GM18498 (cell line): ENCODE measurements at regions not wholly inside any gene's neighbourhood (a gene's known extent, or its start where the extent isn't known, plus 50 kb on each side); places are given as distances from the start of the nearest gene placed in this dataset.

ENCODE experiments used
- ATAC-seq: cut with Tn5 transposase; IDR thresholded peaks from one replicate; pipeline ENCODE4 v1.9.1; 2021; ENCODE audit warnings: mild to moderate bottlenecking, moderate library complexity; ENCODE audit not compliant: unreplicated experiment

DNA sequence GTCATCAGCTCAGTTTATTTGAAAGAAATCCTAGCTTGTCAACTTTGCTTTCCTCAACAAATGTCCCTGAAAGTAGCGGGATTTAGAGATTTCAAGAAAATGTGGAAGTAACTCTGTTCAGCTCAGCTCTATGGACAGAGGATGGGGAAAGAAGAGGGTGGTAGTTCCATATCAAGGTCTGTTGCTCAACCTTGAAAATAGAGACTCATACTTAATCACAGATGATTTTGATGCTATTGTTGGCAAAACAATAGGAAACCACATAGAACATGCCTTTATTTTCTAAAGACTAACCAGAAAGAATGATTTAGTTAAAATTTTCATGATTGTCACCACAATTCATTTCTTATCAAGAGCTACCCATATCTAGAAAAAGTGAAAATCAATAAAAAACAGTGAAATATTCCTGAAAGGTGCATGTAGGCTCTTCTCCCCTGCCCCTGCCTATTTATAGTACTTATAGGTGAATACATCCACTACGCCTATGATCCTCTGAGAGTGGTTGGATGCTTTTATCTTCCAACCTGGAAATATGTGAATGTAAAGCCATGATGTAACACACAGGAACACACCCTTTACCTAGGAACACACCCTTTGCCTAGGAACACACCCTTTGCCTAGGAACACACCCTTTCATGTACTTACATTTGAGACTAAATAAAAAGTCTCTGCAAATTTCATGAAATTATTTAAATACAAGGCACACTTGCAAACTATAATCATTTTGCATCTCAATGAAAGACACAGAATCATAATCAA lies 65.8 kb downstream of the ETAA1 start:
- ATAC-seq, result no peak

GRCh38 chr2:67463810-67464209 lies 66.7 kb downstream of the ETAA1 start:
- no peak for ATAC-seq

DNA sequence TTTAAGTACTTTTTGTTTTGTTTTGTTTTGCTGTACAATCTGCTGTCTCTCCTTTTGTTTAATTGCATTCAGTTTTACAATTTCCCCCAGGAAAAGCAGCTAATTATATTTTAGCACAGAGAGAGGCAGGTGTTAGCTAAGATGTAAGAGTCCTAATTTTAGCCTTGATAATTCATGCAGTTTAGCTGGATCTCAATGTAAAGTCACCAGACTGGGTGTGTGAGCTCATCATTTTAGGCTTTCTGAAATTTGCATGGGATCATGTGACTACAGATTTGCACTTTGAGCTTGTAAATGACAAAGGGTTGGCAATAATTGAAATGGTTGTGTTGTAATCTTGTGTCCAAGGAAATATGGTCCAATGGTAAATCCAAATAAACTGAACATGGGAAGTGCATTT lies 68.5 kb downstream of the ETAA1 start:
- ATAC-seq, result no peak

- ATAC-seq, result no peak
Observed at GRCh38 chr2:67466734-67467133, 69.6 kb downstream of the ETAA1 start.

GRCh38 chr2:67471681-67472080 lies 74.5 kb downstream of the ETAA1 start:
- ATAC-seq, result no peak

DNA sequence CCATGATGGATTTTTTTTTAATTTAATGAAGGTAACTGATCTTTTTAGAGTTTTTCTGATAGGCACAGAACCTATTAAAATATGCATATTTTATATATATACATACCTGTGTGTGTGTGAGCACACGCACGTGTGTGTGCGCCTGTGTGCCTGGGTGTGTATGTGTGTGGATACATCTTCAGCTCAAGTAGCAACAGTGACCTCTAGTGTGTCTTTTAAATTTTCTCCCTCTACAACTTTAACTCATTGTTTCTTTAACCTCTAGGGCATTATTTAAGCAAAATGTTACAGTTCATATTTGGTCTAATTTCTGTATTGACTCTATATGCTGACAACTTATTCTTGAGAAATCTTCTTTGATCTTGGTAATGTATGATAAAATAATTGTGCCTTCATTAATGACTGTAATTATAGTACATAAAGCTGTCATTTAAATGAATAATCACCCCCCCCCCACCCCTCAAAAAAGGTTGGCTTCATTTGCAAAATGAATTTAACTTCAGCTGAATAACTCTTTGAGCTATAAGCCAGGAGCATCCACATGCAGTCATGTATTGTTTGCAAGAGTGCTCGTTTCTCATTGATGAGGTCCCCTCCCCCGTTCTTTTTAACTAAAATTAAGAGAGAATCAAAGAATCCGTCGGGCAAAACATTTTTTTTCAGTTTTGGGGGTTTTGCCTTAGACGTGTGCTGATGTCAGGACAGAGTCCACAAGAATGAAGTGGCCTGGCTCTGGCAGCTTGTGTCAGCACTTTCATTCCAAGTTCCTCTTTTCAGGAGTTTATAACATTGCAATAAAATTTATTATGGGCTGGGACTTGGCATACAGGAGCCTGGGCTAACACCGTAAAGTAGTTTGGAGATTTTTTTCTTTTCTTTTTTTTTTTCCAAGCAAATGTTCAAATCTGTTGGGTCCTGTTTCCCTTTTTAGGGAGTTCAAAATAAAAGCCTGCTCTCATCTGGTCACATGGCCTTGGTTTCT lies 80.0 kb downstream of the ETAA1 start:
- ATAC-seq, result no peak

- ATAC-seq, result no peak
Observed at GRCh38 chr2:67479261-67479660, 82.1 kb downstream of the ETAA1 start.

GRCh38 chr2:67485431-67485830 lies 88.3 kb downstream of the ETAA1 start:
- no peak for ATAC-seq

GRCh38 chr2:67486041-67486796 lies 89.1 kb downstream of the ETAA1 start:
- no peak for ATAC-seq

DNA sequence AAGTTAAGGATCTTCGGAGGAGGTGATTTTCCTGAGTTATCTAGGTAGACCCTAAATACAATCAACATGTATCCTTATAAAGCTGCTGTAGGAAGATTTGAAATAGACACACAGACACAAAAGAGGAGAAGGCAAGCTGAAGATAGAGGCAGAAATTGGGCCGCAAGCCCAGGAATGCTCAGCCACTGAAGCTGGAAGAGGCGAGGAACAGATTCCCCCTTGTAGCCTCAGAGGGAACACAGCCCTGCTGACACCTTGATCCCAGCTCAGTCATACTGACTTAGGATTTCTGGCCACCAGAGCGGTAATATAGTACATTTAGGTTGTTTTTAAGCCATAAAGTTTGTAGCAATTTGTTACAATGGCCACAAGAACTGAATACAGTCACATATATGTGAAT lies 90.9 kb downstream of the ETAA1 start:
- ATAC-seq, result no peak

DNA sequence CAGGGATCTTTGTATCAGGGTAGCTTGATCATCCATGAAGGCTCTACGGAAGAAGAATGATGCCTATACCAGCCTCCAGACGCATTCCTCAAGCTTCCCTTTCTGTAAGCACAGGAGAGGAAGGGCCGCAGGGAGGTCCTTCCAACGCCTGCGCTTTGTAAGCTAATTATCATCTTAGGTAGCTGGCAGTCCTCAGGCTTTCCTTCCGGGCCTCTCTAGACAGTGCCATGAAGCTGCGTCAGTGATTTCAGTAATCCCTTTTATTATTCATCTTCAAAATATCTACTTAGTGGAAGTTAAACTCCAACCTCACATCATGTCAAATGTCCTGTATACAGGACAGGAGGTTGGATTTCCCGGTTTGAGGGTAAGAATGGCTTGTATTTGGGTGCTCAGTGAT lies 92.3 kb downstream of the ETAA1 start:
- ATAC-seq, result no peak

- ATAC-seq, result no peak
Observed at GRCh38 chr2:67498931-67499330, 101.8 kb downstream of the ETAA1 start.

- no peak for ATAC-seq
Observed at GRCh38 chr2:67499989-67500388, 102.9 kb downstream of the ETAA1 start.

DNA sequence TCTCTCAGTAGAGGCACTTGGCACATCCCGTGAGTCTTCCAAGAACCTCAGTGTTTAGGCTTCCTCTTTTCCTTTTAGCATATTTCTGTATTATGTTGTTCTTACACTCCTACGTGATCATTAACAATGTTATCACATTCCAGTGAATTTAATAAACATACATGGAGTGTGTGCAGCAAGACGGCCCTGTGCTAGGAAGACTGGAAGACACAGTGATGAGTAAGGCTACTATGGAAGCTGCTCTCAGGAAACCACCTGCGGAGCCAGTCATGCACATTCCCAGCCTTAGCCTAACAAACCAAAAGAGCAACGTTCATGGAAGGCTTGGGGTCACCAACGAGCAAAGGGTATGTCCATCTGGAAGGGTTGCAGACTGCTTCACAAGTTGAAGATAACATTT lies 103.4 kb downstream of the ETAA1 start:
- ATAC-seq, result no peak

- ATAC-seq, result no peak
Observed at GRCh38 chr2:67502346-67503065, 105.4 kb downstream of the ETAA1 start.

DNA sequence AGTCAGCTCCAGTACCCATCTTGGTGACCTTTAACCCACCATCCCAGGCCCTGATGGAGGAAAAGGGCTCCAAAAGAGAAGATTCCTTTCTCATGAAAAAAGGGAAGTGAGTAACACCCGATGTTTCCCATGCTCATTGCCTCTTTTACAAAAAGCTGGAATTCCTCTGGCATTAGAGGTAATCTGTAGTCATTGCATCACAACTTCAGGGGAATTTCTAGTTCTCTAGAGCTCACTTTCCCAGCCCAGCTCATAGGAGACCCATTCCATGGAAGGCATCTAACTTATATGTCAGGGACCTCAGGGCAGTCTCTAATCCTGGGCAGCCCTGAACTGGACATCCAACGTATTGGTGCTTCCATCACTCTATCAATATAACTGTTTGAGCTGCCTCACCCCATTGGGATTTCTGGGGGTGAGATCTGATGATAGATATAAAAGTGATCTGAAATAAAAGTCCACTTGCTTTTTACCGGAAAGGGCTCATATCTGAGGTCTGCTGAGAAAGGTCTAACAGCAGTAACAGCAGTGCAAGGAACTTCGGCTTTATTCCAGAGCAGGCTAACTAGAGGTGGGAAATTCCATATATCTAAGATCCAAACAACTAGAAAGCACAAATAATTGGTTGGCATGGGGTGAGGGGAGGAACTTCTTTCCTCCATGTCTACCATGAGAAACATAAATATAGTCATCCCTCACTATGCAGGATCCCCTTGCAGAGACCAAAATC lies 106.1 kb downstream of the ETAA1 start:
- ATAC-seq, result no peak

DNA sequence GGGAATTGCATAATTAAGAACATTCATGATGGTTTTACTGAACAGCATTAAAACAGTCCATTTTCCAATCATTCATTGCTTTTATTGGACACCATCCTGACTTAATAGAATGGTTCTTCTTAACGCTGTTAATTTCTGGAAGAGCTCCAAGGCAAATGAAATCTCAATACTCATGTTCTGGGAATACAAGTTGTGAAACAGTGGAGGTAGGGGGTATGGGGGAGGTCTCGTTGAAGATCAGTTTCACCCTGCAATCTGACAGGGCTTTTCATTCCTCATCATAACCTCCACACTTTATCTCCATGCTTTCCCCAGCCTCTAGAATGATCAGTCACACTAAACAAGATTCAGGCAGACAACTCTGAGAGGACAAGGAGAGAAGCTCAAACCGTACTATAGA lies 113.6 kb downstream of the ETAA1 start:
- no peak for ATAC-seq

DNA sequence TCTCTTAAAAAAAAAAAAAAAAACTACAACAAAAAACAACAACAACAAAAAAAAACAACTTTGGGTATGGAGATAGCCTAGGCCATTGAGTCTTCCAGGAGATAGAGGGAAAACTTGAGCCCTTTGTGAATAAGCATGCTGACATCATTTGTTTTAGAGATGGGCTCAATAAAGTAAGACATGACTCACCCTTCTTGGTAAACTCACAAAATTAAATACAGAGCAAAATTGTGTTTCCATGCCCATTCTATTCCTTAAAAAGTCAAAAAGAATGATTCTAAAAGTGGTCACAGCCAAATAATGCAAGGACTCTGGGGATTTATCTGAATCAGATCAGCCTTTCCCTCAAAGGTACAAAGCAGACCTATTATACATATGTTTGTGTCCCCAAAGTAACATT lies 117.4 kb downstream of the ETAA1 start:
- ATAC-seq, result no peak

GRCh38 chr2:67515056-67515455 lies 117.9 kb downstream of the ETAA1 start:
- no peak for ATAC-seq

DNA sequence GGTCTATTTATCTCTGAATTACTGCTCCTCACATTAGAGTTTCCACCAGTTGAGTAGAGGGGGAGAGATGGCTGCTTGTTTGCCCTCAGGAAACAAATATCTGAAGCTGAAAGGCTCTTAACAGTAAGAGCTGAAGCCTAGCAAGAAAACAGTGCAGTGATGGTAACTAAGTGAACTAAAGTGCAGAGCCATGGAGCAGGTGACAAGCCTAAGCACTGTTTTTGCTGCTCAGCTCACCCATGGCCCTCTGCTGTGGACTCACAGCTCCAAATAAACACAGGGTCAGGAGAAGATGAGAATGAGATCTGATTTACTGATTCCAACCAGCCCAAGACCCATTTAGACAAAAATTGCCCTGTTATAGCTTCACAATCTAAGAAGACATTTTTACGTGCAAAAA lies 118.4 kb downstream of the ETAA1 start:
- ATAC-seq, result no peak
